ENCODE measurements at regions not wholly inside any gene's neighbourhood (a gene's known extent, or its start where the extent isn't known, plus 50 kb on each side); places are given as distances from the start of the nearest gene placed in this dataset.

DNA sequence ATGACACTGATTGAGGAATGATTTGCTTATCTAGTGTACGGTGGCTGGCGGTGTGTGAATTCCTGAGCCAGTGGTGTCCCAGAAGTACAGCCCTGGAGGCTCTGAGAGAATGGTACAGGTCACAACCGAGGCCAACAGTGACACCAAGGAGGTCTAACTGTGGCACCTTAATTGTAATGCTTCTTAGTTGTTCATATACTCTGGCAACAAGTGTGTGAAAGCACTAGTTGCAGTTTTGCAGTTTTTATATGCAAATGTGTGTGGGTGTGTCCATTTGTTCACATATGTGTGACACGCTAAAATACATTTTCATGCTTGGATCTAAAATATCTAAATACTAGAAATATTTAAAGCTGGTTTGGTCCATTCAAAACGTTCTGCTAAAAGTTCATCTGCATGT is 185.3 kb upstream of the FMN2 start:
- no peak for TF ChIP-seq POLR2AphosphoS5 (IDR thresholded peaks at IDR 0.05; ENCODE audit: low read depth)
- TF ChIP-seq, protein P1, sequence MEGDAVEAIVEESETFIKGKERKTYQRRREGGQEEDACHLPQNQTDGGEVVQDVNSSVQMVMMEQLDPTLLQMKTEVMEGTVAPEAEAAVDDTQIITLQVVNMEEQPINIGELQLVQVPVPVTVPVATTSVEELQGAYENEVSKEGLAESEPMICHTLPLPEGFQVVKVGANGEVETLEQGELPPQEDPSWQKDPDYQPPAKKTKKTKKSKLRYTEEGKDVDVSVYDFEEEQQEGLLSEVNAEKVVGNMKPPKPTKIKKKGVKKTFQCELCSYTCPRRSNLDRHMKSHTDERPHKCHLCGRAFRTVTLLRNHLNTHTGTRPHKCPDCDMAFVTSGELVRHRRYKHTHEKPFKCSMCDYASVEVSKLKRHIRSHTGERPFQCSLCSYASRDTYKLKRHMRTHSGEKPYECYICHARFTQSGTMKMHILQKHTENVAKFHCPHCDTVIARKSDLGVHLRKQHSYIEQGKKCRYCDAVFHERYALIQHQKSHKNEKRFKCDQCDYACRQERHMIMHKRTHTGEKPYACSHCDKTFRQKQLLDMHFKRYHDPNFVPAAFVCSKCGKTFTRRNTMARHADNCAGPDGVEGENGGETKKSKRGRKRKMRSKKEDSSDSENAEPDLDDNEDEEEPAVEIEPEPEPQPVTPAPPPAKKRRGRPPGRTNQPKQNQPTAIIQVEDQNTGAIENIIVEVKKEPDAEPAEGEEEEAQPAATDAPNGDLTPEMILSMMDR (IDR thresholded peaks at IDR 0.05; ENCODE audit: insufficient read depth, low read length), result no peak
